DND-41 (cell line): ENCODE measurements at regions not wholly inside any gene's neighbourhood (a gene's known extent, or its start where the extent isn't known, plus 50 kb on each side); places are given as distances from the start of the nearest gene placed in this dataset.

Experiments used
- EZH2 ChIP-seq: IDR thresholded peaks from 3 replicates; pipeline ENCODE4 v1.6.1; 2012; ENCODE audit warnings: borderline replicate concordance, low read depth, mild to moderate bottlenecking, moderate library complexity, low read length, inconsistent platforms; ENCODE audit not compliant: severe bottlenecking
- TF ChIP-seq, protein P1 (sequence below): IDR thresholded peaks from 2 replicates; pipeline ENCODE4 v1.5.1; 2012; ENCODE audit warnings: borderline replicate concordance, low read length, moderate library complexity, mild to moderate bottlenecking; ENCODE audit not compliant: poor library complexity, severe bottlenecking; ENCODE audit errors: extremely low read depth

DNA sequence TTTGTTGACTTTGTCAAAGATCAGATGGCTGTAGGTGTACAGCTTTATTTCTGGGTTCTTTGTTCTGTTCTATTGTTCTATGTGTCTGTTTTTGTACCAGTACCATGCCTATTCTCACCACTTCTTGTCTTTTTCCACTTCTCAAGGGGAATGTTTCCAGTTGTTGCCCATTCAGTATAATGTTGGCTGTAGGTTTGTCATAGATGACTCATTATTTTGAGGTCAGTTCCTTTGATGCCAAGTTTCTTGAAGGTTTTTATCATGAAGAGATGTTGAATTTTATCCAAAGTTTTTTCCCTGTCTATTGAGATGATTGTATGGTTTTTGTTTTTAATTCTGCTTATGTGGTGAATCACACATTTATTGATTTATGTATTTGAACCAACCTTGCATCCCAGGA lies 216.7 kb upstream of the RNF32 start:
- TF ChIP-seq, protein P1, sequence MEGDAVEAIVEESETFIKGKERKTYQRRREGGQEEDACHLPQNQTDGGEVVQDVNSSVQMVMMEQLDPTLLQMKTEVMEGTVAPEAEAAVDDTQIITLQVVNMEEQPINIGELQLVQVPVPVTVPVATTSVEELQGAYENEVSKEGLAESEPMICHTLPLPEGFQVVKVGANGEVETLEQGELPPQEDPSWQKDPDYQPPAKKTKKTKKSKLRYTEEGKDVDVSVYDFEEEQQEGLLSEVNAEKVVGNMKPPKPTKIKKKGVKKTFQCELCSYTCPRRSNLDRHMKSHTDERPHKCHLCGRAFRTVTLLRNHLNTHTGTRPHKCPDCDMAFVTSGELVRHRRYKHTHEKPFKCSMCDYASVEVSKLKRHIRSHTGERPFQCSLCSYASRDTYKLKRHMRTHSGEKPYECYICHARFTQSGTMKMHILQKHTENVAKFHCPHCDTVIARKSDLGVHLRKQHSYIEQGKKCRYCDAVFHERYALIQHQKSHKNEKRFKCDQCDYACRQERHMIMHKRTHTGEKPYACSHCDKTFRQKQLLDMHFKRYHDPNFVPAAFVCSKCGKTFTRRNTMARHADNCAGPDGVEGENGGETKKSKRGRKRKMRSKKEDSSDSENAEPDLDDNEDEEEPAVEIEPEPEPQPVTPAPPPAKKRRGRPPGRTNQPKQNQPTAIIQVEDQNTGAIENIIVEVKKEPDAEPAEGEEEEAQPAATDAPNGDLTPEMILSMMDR, result no peak
- TF ChIP-seq EZH2, result no peak
